Pancreas (tissue), 10 donors: ENCODE measurements at regions not wholly inside any gene's neighbourhood (a gene's known extent, or its start where the extent isn't known, plus 50 kb on each side); places are given as distances from the start of the nearest gene placed in this dataset.

Experiments used
- ATAC-seq, 4 donors: fragments of 200-7000 bp; cut with Tn5 transposase; one replicate each; pipeline versions ENCODE4 v1.8.0 to v1.9.1; 2020; ENCODE audit warnings: mild to moderate bottlenecking in 4 of 4, moderate library complexity in 4 of 4
- DNase-seq, 6 donors: peaks; one replicate each; pipeline ENCODE4 v3.0.0-alpha.2; 2020
- FAIRE-seq: peaks from 2 replicates; lab custom pipeline; 2012; peaks lifted over from hg19 to GRCh38; lab: Jason Lieb, UNC
- H3K27ac ChIP-seq, 4 donors: fragments of 200-600 bp; sonication (generic); 1 replicate in 3 of 4; 2 replicates in 1 of 4; pipeline versions ENCODE4 v1.5.0 to v1.8.0; 2020
- H3K27me3 ChIP-seq, 4 donors: fragments of 200-600 bp; one replicate each; pipeline ENCODE4 v1.8.0; 2021
- H3K36me3 ChIP-seq, 3 donors: fragments of 200-600 bp; sonication (generic) in 1 of 3; one replicate each; pipeline versions ENCODE4 v1.5.0 to v1.8.0; 2020 to 2021
- H3K4me1 ChIP-seq, 3 donors: fragments of 200-600 bp; one replicate each; pipeline ENCODE4 v1.8.0; 2021
- H3K4me3 ChIP-seq, 4 donors: fragments of 200-600 bp; sonication (generic) in 2 of 4; one replicate each; pipeline versions ENCODE4 v1.5.0 to v1.8.0; 2020 to 2021
- H3K9me3 ChIP-seq, 4 donors: fragments of 200-600 bp; one replicate each; pipeline ENCODE4 v1.8.0; 2021
- WGBS, 2 donors: extraction: QIAGEN DNeasy Blood & Tissue Kit; methylation state at CpG; one replicate each; pipeline ENCODE4 v1.1.7; 2013; 5-methylcytosine and 5-hydroxymethylcytosine counted together
- intact Hi-C, 3 donors: fragments of 100-400 bp; cut with DNase I; formaldehyde crosslinking; loops; one replicate each; pipeline versions ENCODE4 v1.11.1 to v1.14.2; 2022
- TF ChIP-seq, protein P1 (sequence below), 4 donors: fragments of 200-600 bp; sonication (generic) in 3 of 4; IDR thresholded peaks; one replicate each; pipeline versions ENCODE4 v1.5.0 to v1.8.0; 2021; ENCODE audit warnings: antibody characterized with exemption in 4 of 4
- donor health status: healthy with polysubstance abuse.
- donor health status: DM: no; HTN: no; CAD: no; lungs with moderate emphysema.
- donor health status: DM: no; HTN: no; CAD: no.
- donor health status: control.
- donor health status: control.
- donor health status: Bipolar disorder and iron deficiency.
- donor health status: DM: yes; HTN: yes; CAD: no.
- donor health status: DM: no; HTN: no; CAD: no.
- donor health status: DM: no; HTN: no; CAD: no.
- donor health status: DM: yes; HTN: yes; CAD: no.

DNA sequence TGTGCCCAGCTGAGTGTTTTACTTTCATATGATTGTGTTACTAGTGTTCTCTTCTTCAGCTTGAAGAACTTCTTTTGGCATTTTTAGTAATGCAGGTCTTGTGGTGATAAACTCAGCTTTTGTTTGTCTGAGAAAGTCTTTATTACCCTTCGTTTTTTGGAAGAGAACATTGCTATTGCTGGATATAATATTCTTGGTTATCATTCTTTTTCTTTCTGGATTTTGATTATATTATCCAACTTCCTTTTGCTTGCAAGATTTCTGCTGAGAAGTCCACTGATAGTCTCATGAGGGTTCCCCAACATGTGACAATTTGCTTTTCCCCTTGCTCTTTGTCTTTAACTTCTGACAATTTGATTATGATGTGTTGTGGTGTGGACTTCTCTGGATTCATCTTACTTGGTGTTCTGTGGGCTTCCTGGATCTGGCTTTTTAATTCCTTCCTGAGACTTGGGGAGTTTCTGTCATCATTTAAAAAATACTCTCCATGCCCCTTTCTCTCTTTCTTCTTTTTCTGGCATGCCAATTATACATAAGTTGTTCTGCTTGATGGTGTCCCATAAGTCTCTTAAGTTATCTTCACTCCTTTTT is 416.8 kb downstream of the CCDC91 start:
- Histone ChIP-seq H3K36me3 (no peaks in the 10 kb centered on the region), H3K4me3 (no peak overlapping the region), H3K9me3 (no peaks in the 10 kb centered on the region), H3K27me3 (no peaks in the 10 kb centered on the region), H3K4me1 (no peaks in the 10 kb centered on the region), H3K27ac (no peak overlapping the region)
- 38 to 41% methylated on average over 1 of the region's 1 CpG for WGBS, 2 donors
- FAIRE-seq (no peak), ATAC-seq (no peak), DNase-seq (no peak)
- TF ChIP-seq, protein P1, sequence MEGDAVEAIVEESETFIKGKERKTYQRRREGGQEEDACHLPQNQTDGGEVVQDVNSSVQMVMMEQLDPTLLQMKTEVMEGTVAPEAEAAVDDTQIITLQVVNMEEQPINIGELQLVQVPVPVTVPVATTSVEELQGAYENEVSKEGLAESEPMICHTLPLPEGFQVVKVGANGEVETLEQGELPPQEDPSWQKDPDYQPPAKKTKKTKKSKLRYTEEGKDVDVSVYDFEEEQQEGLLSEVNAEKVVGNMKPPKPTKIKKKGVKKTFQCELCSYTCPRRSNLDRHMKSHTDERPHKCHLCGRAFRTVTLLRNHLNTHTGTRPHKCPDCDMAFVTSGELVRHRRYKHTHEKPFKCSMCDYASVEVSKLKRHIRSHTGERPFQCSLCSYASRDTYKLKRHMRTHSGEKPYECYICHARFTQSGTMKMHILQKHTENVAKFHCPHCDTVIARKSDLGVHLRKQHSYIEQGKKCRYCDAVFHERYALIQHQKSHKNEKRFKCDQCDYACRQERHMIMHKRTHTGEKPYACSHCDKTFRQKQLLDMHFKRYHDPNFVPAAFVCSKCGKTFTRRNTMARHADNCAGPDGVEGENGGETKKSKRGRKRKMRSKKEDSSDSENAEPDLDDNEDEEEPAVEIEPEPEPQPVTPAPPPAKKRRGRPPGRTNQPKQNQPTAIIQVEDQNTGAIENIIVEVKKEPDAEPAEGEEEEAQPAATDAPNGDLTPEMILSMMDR (IDR thresholded peaks at IDR 0.05), result no peak
- intact Hi-C loops, result no loop called here

DNA sequence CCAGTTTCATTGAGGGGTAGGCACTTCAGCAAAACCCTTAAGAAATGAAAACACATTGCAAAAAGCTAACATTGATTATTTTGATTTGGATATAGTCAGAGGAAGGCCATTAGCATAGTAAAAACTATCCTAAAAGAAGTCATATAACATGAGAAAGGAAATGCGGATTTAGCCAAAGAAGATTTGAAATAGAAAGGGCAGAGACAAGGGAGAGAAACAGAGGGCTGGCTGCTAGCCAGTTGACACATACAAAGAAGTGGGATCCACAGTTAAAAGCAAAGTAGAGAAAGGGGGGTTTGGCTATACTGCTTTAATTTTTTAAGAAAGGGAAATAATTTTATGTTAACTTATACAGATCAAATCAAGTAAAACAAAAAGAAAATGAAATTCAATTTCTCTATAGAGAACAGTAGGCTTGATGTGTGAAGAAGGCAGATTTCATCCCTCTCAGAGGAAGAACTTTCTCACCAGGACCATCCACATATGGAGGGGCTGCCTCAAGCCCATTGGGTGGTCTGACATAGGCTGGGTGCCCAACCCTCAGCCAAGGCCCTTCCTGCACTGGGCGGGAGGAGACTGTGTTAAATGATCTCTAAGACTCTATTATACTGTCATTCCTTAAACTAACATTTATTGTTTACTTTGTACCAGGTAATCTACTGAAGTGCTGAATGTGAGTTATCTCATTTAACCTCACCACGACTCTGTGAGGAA is 420.3 kb downstream of the CCDC91 start:
- Histone ChIP-seq H3K36me3 (no peaks in the 10 kb centered on the region), H3K27me3 (no peaks in the 10 kb centered on the region), H3K4me1 (no peaks in the 10 kb centered on the region), H3K27ac (no peak overlapping the region), H3K9me3 (no peaks in the 10 kb centered on the region), H3K4me3 (no peak overlapping the region)
- TF ChIP-seq, protein P1 (IDR thresholded peaks at IDR 0.05), result no peak
- FAIRE-seq, result no peak
- DNase-seq, result no peak
- intact Hi-C loops, result no loop called here
- WGBS, 2 donors, result 51 to 60% methylated on average over 3 of the region's 3 CpGs
- ATAC-seq, result peak in 1 of 4 donors; percentile 9

DNA sequence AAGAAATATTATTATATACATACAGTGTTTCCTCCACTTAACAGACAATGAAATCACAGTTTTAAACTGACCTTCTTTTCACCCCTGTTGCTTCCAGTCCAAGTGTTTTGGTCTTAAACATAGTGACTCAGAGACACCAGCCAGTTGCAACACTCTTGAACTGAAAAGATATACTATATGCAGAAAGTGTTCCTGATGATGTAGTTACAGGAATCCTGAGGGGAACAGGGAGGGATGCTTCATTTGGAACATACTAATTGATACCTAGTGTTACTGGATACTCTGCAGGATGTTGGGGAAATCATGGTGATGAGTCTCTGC is 420.8 kb downstream of the CCDC91 start:
- ATAC-seq (peak in 2 of 4 donors; percentile 17 to 60), DNase-seq (no peak), FAIRE-seq (no peak)
- Histone ChIP-seq H3K27ac (no peak overlapping the region), H3K4me1 (no peaks in the 10 kb centered on the region), H3K36me3 (no peaks in the 10 kb centered on the region), H3K27me3 (no peaks in the 10 kb centered on the region), H3K9me3 (no peaks in the 10 kb centered on the region), H3K4me3 (no peak overlapping the region)
- TF ChIP-seq, protein P1 (IDR thresholded peaks at IDR 0.05), result no peak
- intact Hi-C loops, result no loop called here

DNA sequence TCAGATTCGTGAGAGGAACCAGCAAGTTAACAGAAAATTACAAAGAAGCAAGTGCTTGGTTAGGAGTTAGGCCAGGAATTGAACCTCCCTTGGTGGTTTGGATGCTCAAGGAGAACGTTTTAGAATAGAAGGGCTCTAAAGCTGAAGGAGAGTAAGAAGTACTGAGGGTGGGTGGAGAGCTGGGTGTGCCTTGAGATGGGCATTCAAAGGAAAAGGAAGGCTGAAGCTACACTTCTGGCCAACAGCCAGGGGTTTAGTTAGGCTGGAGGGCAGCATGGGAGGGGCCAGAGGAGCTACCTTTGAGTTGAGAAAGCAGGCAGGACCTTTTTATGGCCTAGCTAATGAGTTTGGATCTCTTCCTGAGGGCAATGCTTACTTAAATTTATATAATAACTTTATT is 421.2 kb downstream of the CCDC91 start:
- Histone ChIP-seq H3K9me3 (no peaks in the 10 kb centered on the region), H3K36me3 (no peaks in the 10 kb centered on the region), H3K27me3 (no peaks in the 10 kb centered on the region), H3K4me3 (no peak overlapping the region), H3K27ac (no peak overlapping the region), H3K4me1 (no peaks in the 10 kb centered on the region)
- TF ChIP-seq, protein P1 (IDR thresholded peaks at IDR 0.05), result no peak
- intact Hi-C loops, result no loop called here
- 57 to 59% methylated on average over 2 of the region's 2 CpGs for WGBS, 2 donors
- ATAC-seq (no peak), FAIRE-seq (no peak), DNase-seq (no peak)

DNA sequence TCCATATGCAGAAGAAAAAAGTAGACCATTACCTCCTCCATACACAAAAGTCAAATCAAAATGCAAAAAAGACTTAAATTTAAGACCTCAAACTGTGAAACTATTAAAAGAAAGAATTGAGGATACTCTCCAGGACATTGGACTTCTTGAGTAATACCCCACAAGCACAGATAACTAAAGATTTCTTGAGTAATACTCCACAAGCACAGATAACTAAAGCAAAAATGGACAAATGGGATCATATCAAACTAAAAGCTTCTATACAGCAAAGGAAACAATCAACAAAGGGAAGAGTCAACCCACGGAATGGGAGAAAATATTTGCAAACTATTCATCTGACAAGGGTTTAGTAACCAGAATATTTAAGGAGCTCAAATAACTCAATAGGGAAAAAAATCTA is 427.9 kb downstream of the CCDC91 start:
- H3K4me3 ChIP-seq, result no peak overlapping the region
- no peaks in the 10 kb centered on the region for H3K9me3 ChIP-seq
- no peaks in the 10 kb centered on the region for H3K27me3 ChIP-seq
- TF ChIP-seq, protein P1 (IDR thresholded peaks at IDR 0.05), result no peak
- no peak for DNase-seq
- H3K27ac ChIP-seq, result no peak overlapping the region
- H3K4me1 ChIP-seq, result no peaks in the 10 kb centered on the region
- no peak for ATAC-seq
- no peak for FAIRE-seq
- intact Hi-C loops, result no loop called here
- no peaks in the 10 kb centered on the region for H3K36me3 ChIP-seq
- WGBS, 2 donors, result 44 to 56% methylated on average over 1 of the region's 1 CpG
